ENCODE measurements at regions not wholly inside any gene's neighbourhood (a gene's known extent, or its start where the extent isn't known, plus 50 kb on each side); places are given as distances from the start of the nearest gene placed in this dataset.

DNA sequence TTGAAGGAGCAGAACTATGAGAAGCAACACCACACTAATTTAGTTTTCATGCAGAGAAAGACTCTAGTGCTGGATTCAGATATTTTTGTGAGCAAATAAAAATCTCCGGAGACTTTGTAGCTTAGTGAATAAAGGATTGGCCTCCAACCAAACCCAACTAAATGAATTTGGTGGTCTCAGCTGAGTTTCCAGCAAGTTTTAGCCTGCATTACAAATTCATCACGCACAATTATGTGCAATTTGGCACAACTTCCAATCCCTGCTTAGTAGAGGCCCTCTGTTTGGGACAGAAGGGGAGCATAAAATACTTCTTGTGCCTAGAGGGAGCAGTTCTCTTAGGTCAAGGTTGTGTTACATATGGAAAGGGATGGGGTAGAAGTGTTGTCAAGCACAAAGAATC lies 112.3 kb upstream of the ADAMTSL1 start:
- TF ChIP-seq GATA1 (IDR thresholded peaks at IDR 0.05; ENCODE audit: low read depth, low read length) = no peak
- no peak for TF ChIP-seq POLR2A (IDR thresholded peaks at IDR 0.05; ENCODE audit: low read length)
- DNase-seq = no peak

DNA sequence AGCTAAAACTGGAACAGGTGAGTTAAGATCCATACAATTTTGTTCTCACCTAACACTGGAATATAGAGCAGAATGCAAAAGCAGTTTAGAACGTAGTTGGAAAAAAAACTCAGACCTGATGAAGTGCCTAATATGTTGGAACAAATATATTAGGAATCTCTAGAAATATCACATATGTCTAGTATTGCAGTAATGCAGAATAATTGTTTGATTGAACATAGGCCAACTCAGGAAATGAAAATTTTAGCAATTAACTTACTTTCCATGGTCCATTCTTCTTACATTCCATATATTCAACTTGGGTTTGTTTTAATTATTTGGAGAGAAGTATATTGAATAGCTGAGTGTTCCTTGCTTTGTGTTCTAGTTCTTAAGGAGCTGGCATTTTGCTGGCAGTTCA lies 111.8 kb upstream of the ADAMTSL1 start:
- TF ChIP-seq GATA1 (IDR thresholded peaks at IDR 0.05; ENCODE audit: low read depth, low read length) (no peak), POLR2A (IDR thresholded peaks at IDR 0.05; ENCODE audit: low read length) (no peak)

DNA sequence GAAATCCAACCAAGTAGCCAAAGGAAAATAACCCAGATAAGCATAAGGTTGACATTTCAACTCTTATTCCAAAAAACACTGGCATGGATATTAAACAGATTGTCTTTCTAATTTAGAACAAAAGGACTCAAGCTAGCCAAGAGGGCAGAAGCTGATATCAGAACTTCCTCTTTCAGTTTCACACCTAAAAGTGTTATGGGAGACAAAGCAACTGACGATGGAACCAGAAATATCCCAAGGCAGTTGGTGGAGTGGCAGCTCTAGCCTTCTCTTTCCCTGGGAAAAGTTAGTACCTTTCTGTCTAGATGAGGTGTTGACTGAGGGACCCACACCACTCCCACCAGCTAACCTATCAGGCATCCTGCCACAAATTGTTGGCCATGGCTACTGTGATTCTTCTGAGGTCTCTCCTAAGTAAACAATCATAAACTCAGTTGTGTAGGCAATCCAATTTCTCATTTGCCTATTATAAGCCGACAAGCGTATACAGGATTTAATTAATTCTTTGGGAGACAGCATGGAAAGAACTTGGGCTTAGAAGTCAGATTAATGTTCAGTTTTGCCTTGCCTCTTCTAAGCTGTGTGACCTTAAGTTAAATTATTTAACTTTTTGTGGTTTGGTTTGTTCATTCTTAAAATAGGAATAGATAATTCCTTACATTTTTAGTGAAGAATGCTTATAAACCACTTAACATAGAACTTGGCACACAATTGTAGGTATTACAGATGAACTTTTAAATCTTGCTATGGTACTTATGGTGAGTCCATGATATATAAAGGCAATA lies 110.9 kb upstream of the ADAMTSL1 start:
- TF ChIP-seq GATA1 (IDR thresholded peaks at IDR 0.05; ENCODE audit: low read depth, low read length) (no peak), POLR2A (IDR thresholded peaks at IDR 0.05; ENCODE audit: low read length) (no peak)
- no peak for DNase-seq

More for the DNA sequence above, 111.8 kb upstream of the ADAMTSL1 start:
- no peak for DNase-seq

DNA sequence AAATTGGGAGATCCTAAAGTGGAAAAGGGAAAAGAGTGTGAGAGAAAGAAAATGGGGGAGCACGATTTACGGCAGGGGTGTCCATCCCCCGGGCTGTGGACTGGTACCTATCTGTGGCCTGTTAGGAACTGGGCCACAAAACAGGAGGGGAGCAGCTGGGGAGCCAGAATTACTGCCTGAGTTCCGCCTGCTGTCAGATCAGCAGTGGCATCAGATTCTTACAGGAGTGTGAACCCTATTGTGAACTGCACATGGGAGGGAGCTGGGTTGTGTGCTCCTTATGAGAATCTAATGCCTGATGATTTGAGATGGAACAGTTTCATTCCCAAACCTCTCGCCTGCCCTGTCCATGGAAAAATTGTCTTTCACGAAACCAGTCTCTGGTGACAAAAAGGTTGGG lies 108.3 kb upstream of the ADAMTSL1 start:
- no peak for DNase-seq
- TF ChIP-seq POLR2A (IDR thresholded peaks at IDR 0.05; ENCODE audit: low read length) (no peak), GATA1 (IDR thresholded peaks at IDR 0.05; ENCODE audit: low read depth, low read length) (no peak)

DNA sequence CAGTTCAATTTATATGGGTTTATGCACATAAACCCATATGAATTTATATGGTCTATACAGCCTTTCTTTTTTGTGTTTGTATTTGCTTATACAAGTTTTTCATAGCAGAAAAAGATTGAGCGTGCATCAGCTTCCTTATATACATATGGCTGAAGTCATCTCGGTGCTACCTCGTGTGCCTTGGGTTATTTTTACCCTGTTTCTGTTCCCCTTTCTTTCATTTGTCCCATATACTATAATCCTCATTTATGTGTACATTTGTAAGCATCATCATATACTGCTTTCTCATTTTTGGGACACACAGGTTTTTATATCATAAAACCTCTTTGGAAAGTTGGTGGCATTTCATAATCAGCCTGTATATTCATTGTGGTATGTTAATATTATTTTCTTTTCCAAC lies 107.8 kb upstream of the ADAMTSL1 start:
- no peak for DNase-seq
- TF ChIP-seq POLR2A (IDR thresholded peaks at IDR 0.05; ENCODE audit: low read length) = no peak
- no peak for TF ChIP-seq GATA1 (IDR thresholded peaks at IDR 0.05; ENCODE audit: low read depth, low read length)

DNA sequence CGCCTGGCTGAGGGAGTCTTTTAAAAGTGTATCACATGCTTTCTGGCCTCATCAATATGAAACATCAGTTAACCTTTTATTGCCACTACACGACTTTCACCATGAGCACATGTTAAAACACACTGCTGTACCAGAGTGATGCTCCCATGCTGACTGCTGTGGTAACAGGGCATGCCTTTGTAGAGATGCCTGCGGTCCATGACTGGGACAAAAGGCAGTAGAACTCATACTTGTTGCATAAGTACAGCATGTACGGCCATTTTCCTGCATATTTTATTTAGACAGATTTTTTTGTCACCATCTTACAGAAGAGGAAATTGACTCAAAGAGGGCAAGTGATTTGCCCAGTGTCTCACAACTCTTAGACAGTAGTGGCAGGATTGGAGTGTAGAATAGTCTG lies 105.7 kb upstream of the ADAMTSL1 start:
- no peak for TF ChIP-seq GATA1 (IDR thresholded peaks at IDR 0.05; ENCODE audit: low read depth, low read length)
- no peak for TF ChIP-seq POLR2A (IDR thresholded peaks at IDR 0.05; ENCODE audit: low read length)
- no peak for DNase-seq

DNA sequence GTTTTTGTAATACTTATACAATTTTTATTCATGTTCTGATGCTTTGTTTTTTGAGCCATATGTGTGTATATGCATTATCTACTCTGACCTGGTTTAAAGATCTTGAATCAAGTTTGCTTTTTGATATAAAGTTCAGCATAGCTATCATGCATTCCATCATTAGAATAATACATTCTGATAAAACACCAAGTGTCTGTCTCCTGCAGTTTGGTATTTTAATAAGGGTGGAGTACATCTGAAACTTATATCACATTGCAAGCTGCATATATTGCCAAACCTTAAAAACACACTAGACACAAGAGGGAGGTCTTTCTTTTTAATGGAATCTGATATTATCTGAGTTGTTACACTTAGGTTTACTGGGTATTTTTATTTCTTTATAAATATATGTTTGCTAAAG lies 102.8 kb upstream of the ADAMTSL1 start:
- no peak for DNase-seq
- TF ChIP-seq POLR2A (IDR thresholded peaks at IDR 0.05; ENCODE audit: low read length) = no peak
- no peak for TF ChIP-seq GATA1 (IDR thresholded peaks at IDR 0.05; ENCODE audit: low read depth, low read length)

DNA sequence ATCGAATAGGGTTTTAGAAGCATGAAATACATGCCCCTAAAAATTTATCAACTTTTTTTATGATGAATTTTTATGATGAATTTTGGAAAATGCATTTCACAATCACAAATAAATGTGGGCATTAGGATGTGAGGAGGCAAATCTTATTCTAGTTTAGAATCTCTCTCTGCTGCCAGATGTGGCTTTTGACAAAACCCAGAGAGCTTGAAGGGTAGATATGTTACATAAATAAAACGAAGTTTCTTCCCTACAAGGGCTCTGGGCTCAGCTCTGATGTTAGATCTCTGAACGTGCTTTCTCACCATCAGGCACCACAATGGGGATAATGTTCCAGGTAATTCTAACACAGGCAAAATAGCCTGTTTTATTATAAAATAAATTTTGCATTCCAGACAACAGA lies 102.3 kb upstream of the ADAMTSL1 start:
- TF ChIP-seq POLR2A (IDR thresholded peaks at IDR 0.05; ENCODE audit: low read length) (no peak), GATA1 (IDR thresholded peaks at IDR 0.05; ENCODE audit: low read depth, low read length) (no peak)
- no peak for DNase-seq

DNA sequence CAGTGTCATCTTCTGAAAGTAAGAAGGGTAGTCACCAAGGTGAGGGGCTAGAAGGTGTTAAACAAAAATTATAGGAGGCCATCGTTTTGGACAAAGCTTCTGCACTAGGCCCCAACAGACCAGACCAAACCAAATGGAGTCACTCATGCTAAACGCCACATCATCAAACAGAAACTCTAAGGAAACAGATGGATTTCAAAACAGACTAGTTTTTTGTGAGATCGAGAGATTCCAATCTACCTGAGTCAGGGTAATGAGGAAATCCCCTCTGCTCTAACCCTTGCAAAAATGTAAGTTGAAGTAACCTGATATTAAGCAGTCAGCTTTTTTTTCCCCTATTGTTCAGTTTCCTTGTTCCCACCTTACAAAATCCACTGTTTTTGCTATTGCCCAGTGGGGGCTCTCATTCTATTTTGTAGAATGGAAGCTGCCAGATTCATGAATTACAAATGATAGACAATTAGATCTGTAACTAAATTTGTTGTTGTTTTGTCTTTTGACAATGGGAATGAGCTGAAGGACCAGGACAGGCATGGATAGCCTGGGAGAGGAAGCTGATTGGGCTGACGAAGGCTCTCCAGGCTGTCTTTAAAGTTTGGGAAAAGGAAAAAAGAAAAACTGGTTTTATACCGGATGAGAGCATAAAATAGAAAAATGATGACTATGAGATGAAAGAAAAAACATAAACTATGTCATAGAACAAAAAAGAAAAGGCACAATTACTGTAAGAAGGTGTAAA lies 94.7 kb upstream of the ADAMTSL1 start:
- TF ChIP-seq GATA1 (IDR thresholded peaks at IDR 0.05; ENCODE audit: low read depth, low read length) = no peak
- TF ChIP-seq POLR2A (IDR thresholded peaks at IDR 0.05; ENCODE audit: low read length) = no peak
- DNase-seq = no peak

DNA sequence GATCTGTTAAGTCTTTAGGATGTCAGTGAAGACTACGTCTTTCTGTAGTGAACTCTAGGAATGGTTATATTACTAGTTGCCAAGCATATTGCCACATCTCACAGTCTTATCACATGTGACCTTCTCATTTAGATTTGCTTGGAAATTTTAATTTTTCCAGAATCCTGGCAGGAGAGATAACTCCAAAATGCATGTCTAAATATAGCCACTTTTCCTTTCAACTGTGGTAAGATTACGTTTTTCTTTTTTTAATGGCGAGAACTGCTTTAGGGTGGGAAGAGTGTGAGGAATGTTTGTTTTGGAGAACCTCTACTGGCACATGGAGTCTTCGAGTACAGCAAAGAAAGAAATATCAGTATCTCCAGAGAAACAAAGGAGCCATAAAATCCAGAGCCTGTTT lies 91.7 kb upstream of the ADAMTSL1 start:
- no peak for DNase-seq
- no peak for TF ChIP-seq GATA1 (IDR thresholded peaks at IDR 0.05; ENCODE audit: low read depth, low read length)
- no peak for TF ChIP-seq POLR2A (IDR thresholded peaks at IDR 0.05; ENCODE audit: low read length)

DNA sequence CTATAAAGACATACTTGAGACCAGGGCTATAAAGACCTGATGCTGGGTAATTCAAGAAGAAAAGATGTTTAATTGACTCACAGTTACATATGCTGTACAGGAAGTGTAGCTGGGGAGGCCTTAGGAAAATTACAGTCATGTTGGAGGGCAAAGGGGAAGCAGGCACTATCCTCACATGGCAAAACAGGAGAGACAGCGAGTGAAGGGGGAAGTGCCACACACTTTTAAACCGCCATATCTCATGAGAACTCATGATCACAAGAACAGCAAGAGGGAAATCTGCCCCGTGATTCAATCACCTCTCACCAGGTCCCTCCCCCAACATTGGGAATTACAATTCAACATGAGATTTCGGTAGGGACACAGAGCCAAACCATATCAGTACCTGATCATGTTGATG lies 89.9 kb upstream of the ADAMTSL1 start:
- no peak for TF ChIP-seq POLR2A (IDR thresholded peaks at IDR 0.05; ENCODE audit: low read length)
- no peak for TF ChIP-seq GATA1 (IDR thresholded peaks at IDR 0.05; ENCODE audit: low read depth, low read length)
- DNase-seq = no peak

DNA sequence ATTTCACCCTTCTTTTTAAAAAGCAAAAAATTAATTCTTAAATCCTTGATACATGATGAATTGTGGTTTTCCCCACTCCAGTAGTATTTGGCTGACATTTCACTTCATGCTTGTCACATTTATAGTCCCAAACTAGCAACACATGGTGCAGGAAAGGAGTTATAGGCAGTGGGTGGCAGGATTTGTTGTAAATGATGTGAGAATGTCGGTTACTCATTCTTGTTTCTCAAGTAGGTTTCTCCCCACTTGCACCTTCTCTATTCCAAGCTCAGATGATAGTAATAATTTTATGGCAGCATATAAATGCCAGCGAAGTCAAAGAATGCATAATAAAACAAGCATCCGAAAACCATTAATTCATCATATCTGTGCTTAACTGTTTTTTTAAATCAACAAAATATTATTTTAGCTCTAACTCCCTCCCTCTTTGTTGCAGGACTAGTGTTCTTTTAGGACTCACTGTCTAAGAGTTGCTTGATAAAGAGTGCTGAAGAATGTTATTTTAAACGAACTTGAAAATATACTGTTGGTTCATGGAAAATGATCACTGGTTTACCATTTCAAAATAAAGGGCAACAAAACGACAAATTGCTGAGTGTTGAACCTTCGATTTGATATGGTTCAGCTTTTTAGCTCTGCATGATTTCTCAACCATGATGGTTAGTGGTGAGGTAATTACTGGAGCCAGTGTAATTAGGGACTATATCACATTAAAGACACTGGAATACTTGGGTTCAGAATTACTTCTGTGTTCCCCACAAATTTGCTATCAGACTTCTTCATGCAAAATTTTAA lies 88.1 kb upstream of the ADAMTSL1 start:
- DNase-seq = no peak
- TF ChIP-seq GATA1 (IDR thresholded peaks at IDR 0.05; ENCODE audit: low read depth, low read length) (no peak), POLR2A (IDR thresholded peaks at IDR 0.05; ENCODE audit: low read length) (no peak)

DNA sequence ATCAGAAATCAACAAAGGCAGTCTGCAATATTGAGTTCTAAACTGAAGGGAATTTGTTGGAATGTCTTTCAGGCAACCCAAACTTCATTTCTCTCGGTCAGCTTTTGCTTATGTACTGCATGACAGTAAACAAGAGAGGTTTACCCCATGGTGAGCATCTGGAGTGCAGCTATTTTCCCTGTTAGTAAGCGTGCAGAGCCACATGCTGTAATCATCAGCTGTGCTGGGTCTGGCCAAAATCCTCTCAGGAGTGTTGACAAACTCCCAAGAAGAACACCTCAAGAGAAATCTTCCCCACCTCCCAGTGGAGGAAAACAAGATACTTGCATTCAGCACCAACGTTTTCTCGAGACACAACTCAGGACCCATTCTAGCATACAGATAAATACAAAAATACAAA lies 83.6 kb upstream of the ADAMTSL1 start:
- no peak for DNase-seq
- TF ChIP-seq GATA1 (IDR thresholded peaks at IDR 0.05; ENCODE audit: low read depth, low read length) = no peak
- TF ChIP-seq POLR2A (IDR thresholded peaks at IDR 0.05; ENCODE audit: low read length) = no peak

All from erythroblast (primary cell).